Smooth muscle cell (in vitro differentiated cells): ENCODE measurements at regions not wholly inside any gene's neighbourhood (a gene's known extent, or its start where the extent isn't known, plus 50 kb on each side); places are given as distances from the start of the nearest gene placed in this dataset.
"Not testable (repeated sequence)": the region's sequence is repeated elsewhere in the genome, so short reads cannot be mapped to it uniquely, and the experiment has no call there.

Experiments used
- DNase-seq: peaks from one replicate; lab custom pipeline; 2025; ENCODE audit not compliant: unreplicated experiment; lab: John Stamatoyannopoulos, UW
- H2AFZ ChIP-seq: fragments of 200-600 bp; sonication (generic); 2 replicates; pipeline ENCODE4 v1.6.0; 2016; ENCODE audit warnings: antibody characterized with exemption, low read depth, mild to moderate bottlenecking
- H3F3A ChIP-seq: fragments of 200-600 bp; sonication (generic); 2 replicates; pipeline ENCODE4 v1.6.0; 2017; ENCODE audit warnings: antibody characterized with exemption, low read depth
- H3K27ac ChIP-seq: fragments of 200-600 bp; sonication (generic); 2 replicates; pipeline ENCODE4 v1.5.1; 2016; ENCODE audit warnings: low read depth, mild to moderate bottlenecking
- H3K27me3 ChIP-seq: fragments of 200-600 bp; sonication (generic); 2 replicates; pipeline ENCODE4 v1.6.1; 2016; ENCODE audit warnings: low read depth, mild to moderate bottlenecking
- H3K36me3 ChIP-seq: fragments of 200-600 bp; sonication (generic); 2 replicates; pipeline ENCODE4 v1.5.1; 2016; ENCODE audit warnings: low read depth
- H3K4me1 ChIP-seq: fragments of 200-600 bp; sonication (generic); 2 replicates; pipeline ENCODE4 v1.5.1; 2016; ENCODE audit warnings: low read depth
- H3K4me2 ChIP-seq: fragments of 200-600 bp; sonication (generic); 2 replicates; pipeline ENCODE4 v1.6.0; 2016; ENCODE audit warnings: mild to moderate bottlenecking
- H3K4me3 ChIP-seq: fragments of 200-600 bp; sonication (generic); 2 replicates; pipeline ENCODE4 v1.5.1; 2016; ENCODE audit warnings: mild to moderate bottlenecking
- H3K79me2 ChIP-seq: fragments of 200-600 bp; sonication (generic); 2 replicates; pipeline ENCODE4 v1.6.0; 2016; ENCODE audit warnings: low read depth, mild to moderate bottlenecking
- H3K9ac ChIP-seq: fragments of 200-600 bp; sonication (generic); 2 replicates; pipeline ENCODE4 v1.6.0; 2016; ENCODE audit warnings: low read depth
- H3K9me3 ChIP-seq: fragments of 200-600 bp; sonication (generic); replicated peaks from 2 replicates; pipeline ENCODE4 v1.5.1; 2016; ENCODE audit warnings: low read depth
- H4K20me1 ChIP-seq: fragments of 200-600 bp; sonication (generic); 2 replicates; pipeline ENCODE4 v1.6.0; 2016; ENCODE audit warnings: low read depth
- CTCF ChIP-seq: fragments of 200-600 bp; sonication (generic); IDR thresholded peaks from 2 replicates; pipeline ENCODE4 v1.5.1; 2017; ENCODE audit warnings: borderline replicate concordance, mild to moderate bottlenecking, antibody characterized with exemption; ENCODE audit not compliant: insufficient read depth, poor library complexity, severe bottlenecking
- WGBS: methylation state at CpG from one replicate; pipeline ENCODE4 v1.1.7; 2016; ENCODE audit warnings: low lambda C conversion rate; 5-methylcytosine and 5-hydroxymethylcytosine counted together

- WGBS: 86% methylated on average over 13 of the region's 13 CpGs
These were observed 60.6 kb upstream of the LHX5 start for GRCh38 chr12:113532292-113532691.

GRCh38 chr12:113531073-113531472 lies 59.4 kb upstream of the LHX5 start:
- 89% methylated on average over 3 of the region's 3 CpGs for WGBS
- not testable (repeated sequence) for H3K27ac ChIP-seq, H3K4me3 ChIP-seq, H3K4me2 ChIP-seq, H4K20me1 ChIP-seq, H3K4me1 ChIP-seq, DNase-seq, H3K9ac ChIP-seq, H3F3A ChIP-seq, H3K36me3 ChIP-seq, H2AFZ ChIP-seq, H3K79me2 ChIP-seq, H3K9me3 ChIP-seq
- H3K27me3 ChIP-seq: peaks cover 37% of the 10 kb centered on the region

More at GRCh38 chr12:113532292-113532691, 60.6 kb upstream of the LHX5 start:
- Histone ChIP-seq H3K4me3 (no peak overlapping the region), H3K27me3 (peaks cover 27% of the 10 kb centered on the region), H3F3A (no peaks in the 10 kb centered on the region), H3K4me1 (peaks cover 8% of the 10 kb centered on the region), H2AFZ (no peak overlapping the region), H3K9ac (no peak overlapping the region), H3K27ac (no peak overlapping the region), H3K79me2 (no peaks in the 10 kb centered on the region), H3K36me3 (no peaks in the 10 kb centered on the region), H4K20me1 (no peaks in the 10 kb centered on the region), H3K9me3 (no peaks in the 10 kb centered on the region), H3K4me2 (no peak overlapping the region)
- TF ChIP-seq CTCF: no peak
- no peak for DNase-seq

GRCh38 chr12:113528606-113529293 lies 57.1 kb upstream of the LHX5 start:
- no peak for TF ChIP-seq CTCF
- WGBS: 68% methylated on average over 14 of the region's 14 CpGs

GRCh38 chr12:113525066-113525465 lies 53.4 kb upstream of the LHX5 start:
- no peak for TF ChIP-seq CTCF
- no peaks in the 10 kb centered on the region for H3K9me3 ChIP-seq
- H3K4me1 ChIP-seq: peaks cover 8% of the 10 kb centered on the region
- no peaks in the 10 kb centered on the region for H3F3A ChIP-seq
- no peak for DNase-seq
- H4K20me1 ChIP-seq: no peaks in the 10 kb centered on the region
- no peak overlapping the region for H3K4me3 ChIP-seq
- 85% methylated on average over 7 of the region's 7 CpGs for WGBS
- H3K79me2 ChIP-seq: no peaks in the 10 kb centered on the region
- H3K9ac ChIP-seq: no peak overlapping the region
- H3K27ac ChIP-seq: no peak overlapping the region
- H3K36me3 ChIP-seq: no peaks in the 10 kb centered on the region
- H3K4me2 ChIP-seq: no peak overlapping the region
- peaks cover 66% of the 10 kb centered on the region for H3K27me3 ChIP-seq
- H2AFZ ChIP-seq: no peak overlapping the region

More at GRCh38 chr12:113528606-113529293, 57.1 kb upstream of the LHX5 start:
- no peak overlapping the region for H3K4me2 ChIP-seq
- peaks cover 8% of the 10 kb centered on the region for H3K4me1 ChIP-seq
- no peaks in the 10 kb centered on the region for H3K79me2 ChIP-seq
- H3K9me3 ChIP-seq: no peaks in the 10 kb centered on the region
- H3K27ac ChIP-seq: no peak overlapping the region
- no peaks in the 10 kb centered on the region for H3F3A ChIP-seq
- H4K20me1 ChIP-seq: no peaks in the 10 kb centered on the region
- H3K36me3 ChIP-seq: no peaks in the 10 kb centered on the region
- peaks cover 49% of the 10 kb centered on the region for H3K27me3 ChIP-seq
- no peak overlapping the region for H2AFZ ChIP-seq
- H3K4me3 ChIP-seq: no peak overlapping the region
- no peak for DNase-seq
- H3K9ac ChIP-seq: no peak overlapping the region
